Stimulated activated naive CD8-positive, alpha-beta T cell treated with anti-CD3 and anti-CD28 coated beads, Interleukin-15, Interleukin-2, amounts not matched to agents 100 U/mL and 50 U/mL, for 24 hours (primary cell): ENCODE measurements at regions not wholly inside any gene's neighbourhood (a gene's known extent, or its start where the extent isn't known, plus 50 kb on each side); places are given as distances from the start of the nearest gene placed in this dataset.

Experiments used
- ATAC-seq: fragments of 150-1000 bp; cut with Tn5 transposase; one replicate; pipeline ENCODE4 v1.10.0; 2021
- DNase-seq: peaks from one replicate; pipeline ENCODE4 v3.0.0; 2021

GRCh38 chr6:167567142-167568033 lies 242.5 kb downstream of the TTLL2 start:
- ATAC-seq, result peak; percentile 10
- DNase-seq, result no peak

GRCh38 chr6:167568407-167569024 lies 243.6 kb downstream of the TTLL2 start:
- no peak for DNase-seq
- ATAC-seq, result no peak

- no peak for DNase-seq
- ATAC-seq, result no peak
These were observed 244.3 kb downstream of the TTLL2 start for GRCh38 chr6:167569041-167569805.

GRCh38 chr6:167569879-167570278 lies 245.0 kb downstream of the TTLL2 start:
- ATAC-seq (no peak), DNase-seq (no peak)

- DNase-seq (no peak), ATAC-seq (no peak)
These were observed 245.8 kb downstream of the TTLL2 start for GRCh38 chr6:167570460-167571400.

- no peak for DNase-seq
These were observed 246.7 kb downstream of the TTLL2 start for GRCh38 chr6:167571550-167571949.

GRCh38 chr6:167572106-167572505 lies 247.2 kb downstream of the TTLL2 start:
- ATAC-seq (no peak), DNase-seq (no peak)

More at GRCh38 chr6:167571550-167571949, 246.7 kb downstream of the TTLL2 start:
- ATAC-seq, result no peak

GRCh38 chr6:167572841-167573271 lies 248.0 kb downstream of the TTLL2 start:
- DNase-seq, result no peak
- ATAC-seq, result no peak

GRCh38 chr6:167573461-167574215 lies 248.8 kb downstream of the TTLL2 start:
- DNase-seq (no peak), ATAC-seq (no peak)

GRCh38 chr6:167574431-167575151 lies 249.7 kb downstream of the TTLL2 start:
- ATAC-seq (no peak), DNase-seq (no peak)

- no peak for DNase-seq
- ATAC-seq, result no peak
These were observed 250.3 kb downstream of the TTLL2 start for GRCh38 chr6:167575158-167575696.

GRCh38 chr6:167576050-167576741 lies 250.5 kb upstream of the AFDN start:
- ATAC-seq, result no peak
- no peak for DNase-seq

- ATAC-seq, result no peak
- no peak for DNase-seq
These were observed 249.7 kb upstream of the AFDN start for GRCh38 chr6:167576828-167577503.

GRCh38 chr6:167577891-167578361 lies 248.8 kb upstream of the AFDN start:
- no peak for ATAC-seq
- no peak for DNase-seq

GRCh38 chr6:167578371-167578901 lies 248.3 kb upstream of the AFDN start:
- no peak for ATAC-seq
- no peak for DNase-seq

- ATAC-seq (no peak), DNase-seq (no peak)
These were observed 246.7 kb upstream of the AFDN start for GRCh38 chr6:167579806-167580618.

GRCh38 chr6:167580619-167580911 lies 246.1 kb upstream of the AFDN start:
- no peak for ATAC-seq
- DNase-seq, result no peak

GRCh38 chr6:167581637-167582036 lies 245.1 kb upstream of the AFDN start:
- ATAC-seq (no peak), DNase-seq (no peak)
